HG02973 (cell line): ENCODE measurements at regions not wholly inside any gene's neighbourhood (a gene's known extent, or its start where the extent isn't known, plus 50 kb on each side); places are given as distances from the start of the nearest gene placed in this dataset.
"Not testable (repeated sequence)": the region's sequence is repeated elsewhere in the genome, so short reads cannot be mapped to it uniquely, and the experiment has no call there.

Experiments used
- ATAC-seq: cut with Tn5 transposase; IDR thresholded peaks from one replicate; pipeline ENCODE4 v1.9.1; 2021; ENCODE audit warnings: moderate library complexity; ENCODE audit not compliant: unreplicated experiment

- ATAC-seq = no peak
Measured at GRCh38 chr12:131620520-131620919, 90.4 kb upstream of the SFSWAP start.

GRCh38 chr12:131620946-131621681 is 89.8 kb upstream of the SFSWAP start:
- no peak for ATAC-seq

GRCh38 chr12:131621701-131622421 is 89.0 kb upstream of the SFSWAP start:
- no peak for ATAC-seq

GRCh38 chr12:131622422-131622955 is 88.4 kb upstream of the SFSWAP start:
- no peak for ATAC-seq

- ATAC-seq = not testable (repeated sequence)
Measured at GRCh38 chr12:131623404-131624368, 87.2 kb upstream of the SFSWAP start.

- ATAC-seq = not testable (repeated sequence)
Measured at GRCh38 chr12:131624369-131624739, 86.5 kb upstream of the SFSWAP start.

- ATAC-seq = not testable (repeated sequence)
Measured at GRCh38 chr12:131624756-131625501, 86.0 kb upstream of the SFSWAP start.

GRCh38 chr12:131625966-131626722 is 84.7 kb upstream of the SFSWAP start:
- ATAC-seq = not testable (repeated sequence)

GRCh38 chr12:131627151-131628022 is 83.5 kb upstream of the SFSWAP start:
- ATAC-seq = not testable (repeated sequence)

GRCh38 chr12:131628023-131628740 is 82.7 kb upstream of the SFSWAP start:
- no peak for ATAC-seq

GRCh38 chr12:131628766-131629448 is 82.0 kb upstream of the SFSWAP start:
- ATAC-seq = no peak

GRCh38 chr12:131631230-131631629 is 79.7 kb upstream of the SFSWAP start:
- ATAC-seq = no peak

- ATAC-seq = not testable (repeated sequence)
Measured at GRCh38 chr12:131631889-131632651, 78.8 kb upstream of the SFSWAP start.

GRCh38 chr12:131632652-131633023 is 78.3 kb upstream of the SFSWAP start:
- not testable (repeated sequence) for ATAC-seq

GRCh38 chr12:131633610-131634009 is 77.3 kb upstream of the SFSWAP start:
- ATAC-seq = not testable (repeated sequence)

GRCh38 chr12:131634037-131634436 is 76.9 kb upstream of the SFSWAP start:
- ATAC-seq = no peak

GRCh38 chr12:131635012-131635411 is 75.9 kb upstream of the SFSWAP start:
- not testable (repeated sequence) for ATAC-seq
